ENCODE measurements at regions not wholly inside any gene's neighbourhood (a gene's known extent, or its start where the extent isn't known, plus 50 kb on each side); places are given as distances from the start of the nearest gene placed in this dataset.
A peak's percentile ranks its signal among the peaks of the same experiment; 100 is the strongest.

- no peak for DNase-seq
Measured at GRCh38 chr2:236861196-236861875, 224.4 kb upstream of the COPS8 start.

GRCh38 chr2:236861944-236862343 lies 223.7 kb upstream of the COPS8 start:
- no peak for DNase-seq

- DNase-seq, result no peak
Measured at GRCh38 chr2:236862526-236862925, 223.2 kb upstream of the COPS8 start.

- DNase-seq, result no peak
Measured at GRCh38 chr2:236862961-236863728, 222.5 kb upstream of the COPS8 start.

GRCh38 chr2:236863729-236864126 lies 222.0 kb upstream of the COPS8 start:
- no peak for DNase-seq

GRCh38 chr2:236865052-236865451 lies 220.6 kb upstream of the COPS8 start:
- DNase-seq, result no peak

- no peak for DNase-seq
Measured at GRCh38 chr2:236866542-236867340, 218.9 kb upstream of the COPS8 start.

- DNase-seq, result no peak
Measured at GRCh38 chr2:236867441-236868260, 218.0 kb upstream of the COPS8 start.

GRCh38 chr2:236870370-236870769 lies 215.3 kb upstream of the COPS8 start:
- no peak for DNase-seq

GRCh38 chr2:236871500-236872001 lies 214.1 kb upstream of the COPS8 start:
- DNase-seq, result peak; percentile 76

- DNase-seq, result no peak
Measured at GRCh38 chr2:236872015-236872414, 213.7 kb upstream of the COPS8 start.

- no peak for DNase-seq
Measured at GRCh38 chr2:236872981-236873380, 212.7 kb upstream of the COPS8 start.

GRCh38 chr2:236873636-236874035 lies 212.1 kb upstream of the COPS8 start:
- no peak for DNase-seq

- no peak for DNase-seq
Measured at GRCh38 chr2:236874866-236875481, 210.7 kb upstream of the COPS8 start.

GRCh38 chr2:236875906-236876505 lies 209.7 kb upstream of the COPS8 start:
- no peak for DNase-seq

GRCh38 chr2:236876642-236877041 lies 209.0 kb upstream of the COPS8 start:
- no peak for DNase-seq

- DNase-seq, result no peak
Measured at GRCh38 chr2:236877972-236878371, 207.7 kb upstream of the COPS8 start.

GRCh38 chr2:236879416-236879963 lies 206.2 kb upstream of the COPS8 start:
- DNase-seq, result no peak

GRCh38 chr2:236882074-236882473 lies 203.6 kb upstream of the COPS8 start:
- DNase-seq, result no peak

- DNase-seq, result no peak
Measured at GRCh38 chr2:236882930-236883329, 202.8 kb upstream of the COPS8 start.

- DNase-seq, result no peak
Measured at GRCh38 chr2:236883819-236884218, 201.9 kb upstream of the COPS8 start.

All from CD4-positive, alpha-beta T cell treated with Interleukin-15 for 1 hour (primary cell).